GM12873 (cell line): ENCODE measurements at regions not wholly inside any gene's neighbourhood (a gene's known extent, or its start where the extent isn't known, plus 50 kb on each side); places are given as distances from the start of the nearest gene placed in this dataset.

ENCODE experiments used
- CTCF ChIP-seq: IDR thresholded peaks from 2 replicates; pipeline ENCODE4 v1.5.1; 2012; ENCODE audit warnings: low read depth, mild to moderate bottlenecking, moderate library complexity, low read length, control low read depth; ENCODE audit not compliant: insufficient read depth; ENCODE audit errors: missing control alignments

GRCh38 chr22:49164773-49165320 is 662.8 kb downstream of the BRD1 start:
- no peak for TF ChIP-seq CTCF

DNA sequence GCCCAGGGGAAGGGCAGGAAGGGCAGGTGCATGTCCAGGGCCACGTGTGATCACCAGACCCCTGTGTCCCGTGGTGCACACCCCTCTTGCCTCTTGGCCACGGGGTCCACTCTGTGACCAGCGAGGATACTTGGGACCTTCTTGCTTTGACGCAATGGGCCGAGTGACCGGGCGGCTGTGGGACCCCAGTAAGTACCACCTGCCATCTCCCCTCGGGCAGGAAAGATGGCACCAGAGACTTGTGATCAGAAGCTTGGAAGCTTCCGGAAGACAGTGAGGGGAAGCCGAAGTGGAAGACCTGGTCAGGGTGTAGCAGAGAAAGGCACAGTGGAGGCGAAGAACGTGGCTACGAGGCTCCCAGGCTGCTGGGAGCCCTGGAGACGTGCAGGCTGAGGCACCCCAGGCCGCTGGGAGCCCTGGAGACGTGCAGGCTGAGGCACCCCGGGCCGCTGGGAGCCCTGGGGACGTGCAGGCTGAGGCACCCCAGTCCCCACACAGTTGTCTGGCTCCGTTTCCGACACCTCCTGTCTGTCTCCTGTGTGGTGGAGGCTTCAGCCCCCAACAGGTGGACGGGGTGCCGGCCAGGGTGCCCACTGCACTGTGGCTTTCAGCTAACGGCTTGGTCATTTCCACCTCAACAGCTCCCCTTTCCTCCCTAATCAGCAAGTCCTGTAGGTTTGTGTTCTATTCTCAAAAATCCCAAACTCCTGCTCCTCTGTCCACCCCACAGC is 663.5 kb downstream of the BRD1 start:
- TF ChIP-seq CTCF, result no peak

- no peak for TF ChIP-seq CTCF
Measured at GRCh38 chr22:49163258-49163959, 664.3 kb downstream of the BRD1 start.

- no peak for TF ChIP-seq CTCF
Measured at GRCh38 chr22:49162841-49163240, 664.8 kb downstream of the BRD1 start.

DNA sequence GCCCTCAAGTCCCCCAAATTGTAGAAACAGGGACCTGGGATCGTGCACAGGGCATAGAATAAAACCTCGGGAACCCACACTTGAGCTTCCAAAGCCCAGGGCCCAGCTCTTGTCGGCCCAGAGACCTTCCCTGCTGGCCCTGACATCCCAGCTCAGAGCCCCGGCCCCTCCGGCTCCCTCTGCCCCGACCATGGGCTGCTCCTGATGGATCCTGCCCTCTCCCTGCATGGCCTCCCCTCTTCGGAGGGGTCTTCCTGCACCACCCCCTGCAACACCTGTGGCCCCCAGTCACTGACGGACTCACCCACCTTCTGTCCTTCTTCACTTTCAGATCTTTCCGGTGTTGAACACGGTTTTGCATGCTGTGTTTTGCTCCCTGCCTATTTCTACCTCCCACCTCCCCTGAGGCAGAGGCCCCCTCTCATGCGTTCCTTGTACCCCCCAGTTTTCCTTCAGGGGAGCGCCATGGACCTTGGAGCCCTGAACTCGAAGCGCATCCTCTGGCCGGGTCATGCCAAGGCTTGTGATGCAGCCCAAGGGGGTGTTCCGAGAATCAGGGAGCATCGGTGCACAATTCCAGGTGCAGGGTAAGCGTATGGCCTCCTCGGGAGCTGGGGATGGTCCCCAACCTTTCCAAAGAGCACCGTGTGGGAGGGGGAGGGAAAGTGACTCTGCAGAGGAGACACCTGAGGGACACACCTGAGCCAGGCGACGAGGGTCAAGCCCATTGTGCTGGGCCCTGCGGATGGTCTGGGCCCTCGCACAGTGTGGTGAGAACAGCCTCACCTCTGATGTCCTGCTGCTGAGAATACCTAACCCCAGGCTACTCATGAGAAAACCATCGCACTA is 666.4 kb downstream of the BRD1 start:
- TF ChIP-seq CTCF, result no peak

DNA sequence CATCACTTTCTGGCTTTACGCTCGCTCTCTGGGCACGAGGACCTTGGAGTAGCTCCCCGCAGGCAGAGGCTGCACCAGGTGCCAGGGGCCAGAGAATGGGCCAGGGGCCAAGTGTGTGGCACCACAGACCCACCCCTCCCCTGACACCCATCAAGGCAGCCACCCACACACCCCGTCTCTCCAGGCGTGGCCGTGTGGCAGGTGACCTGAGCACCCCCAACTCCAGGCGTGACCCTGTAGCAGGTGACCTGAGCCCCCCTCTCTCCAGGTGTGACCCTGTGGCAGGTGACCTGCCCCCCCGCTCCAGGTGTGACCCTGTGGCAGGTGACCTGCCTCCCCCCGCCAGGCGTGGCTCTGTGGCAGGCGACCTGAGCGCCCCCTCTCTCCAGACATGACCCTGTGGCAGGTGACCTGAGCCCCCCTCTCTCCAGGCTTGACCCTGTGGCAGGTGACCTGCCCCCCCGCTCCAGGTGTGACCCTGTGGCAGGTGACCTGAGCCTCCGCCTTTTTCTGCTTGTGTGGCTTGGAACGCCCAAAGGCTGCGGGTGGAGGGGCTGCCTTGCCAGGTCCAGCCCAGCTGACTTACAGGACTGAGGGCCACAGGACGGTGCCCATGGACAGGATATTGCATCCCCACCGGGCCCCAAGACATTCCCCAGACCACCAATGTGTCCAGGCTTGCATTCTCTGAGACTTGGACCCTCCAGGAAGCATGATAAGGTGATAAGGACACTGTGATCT is 667.2 kb downstream of the BRD1 start:
- TF ChIP-seq CTCF, result no peak
